Upper lobe of left lung (tissue), 4 donors: ENCODE measurements at regions not wholly inside any gene's neighbourhood (a gene's known extent, or its start where the extent isn't known, plus 50 kb on each side); places are given as distances from the start of the nearest gene placed in this dataset.

Source experiments
- POLR2AphosphoS5 ChIP-seq, 2 donors: sonication (generic); formaldehyde crosslinking; IDR thresholded peaks; one replicate each; pipeline ENCODE4 v1.5.1; 2017; ENCODE audit warnings: antibody characterized with exemption in 2 of 2
- TF ChIP-seq, protein P1 (sequence below), 6 experiments: fragments of 450-650 bp in 4 of 6; fragments of 200-600 bp in 2 of 6; sonication (generic) in 2 of 6; IDR thresholded peaks; one replicate each; pipeline ENCODE4 v1.5.1; 2016 to 2019; ENCODE audit warnings: antibody characterized with exemption in 6 of 6

DNA sequence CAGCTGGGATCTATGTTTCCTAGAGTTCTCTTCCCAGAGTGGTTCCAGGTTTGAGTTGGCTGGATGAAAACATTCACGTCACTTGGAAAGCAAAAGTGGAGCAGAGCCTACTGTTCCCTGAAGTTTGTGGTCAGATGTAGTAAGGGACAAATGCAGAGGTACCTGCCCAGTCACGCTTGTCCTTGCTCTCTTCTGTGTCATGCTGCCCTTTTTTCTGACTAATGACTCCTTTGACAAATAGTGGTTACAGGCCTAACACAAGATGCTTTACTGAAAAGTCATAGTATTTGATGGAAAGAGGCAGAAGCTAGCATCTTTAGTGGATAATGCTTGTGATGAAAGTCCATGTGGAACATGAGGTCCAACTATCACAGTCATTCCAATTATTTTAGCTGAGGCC lies 881.4 kb upstream of the B3GALT2 start:
- no peak for TF ChIP-seq POLR2AphosphoS5 (IDR thresholded peaks at IDR 0.05)
- TF ChIP-seq, protein P1, sequence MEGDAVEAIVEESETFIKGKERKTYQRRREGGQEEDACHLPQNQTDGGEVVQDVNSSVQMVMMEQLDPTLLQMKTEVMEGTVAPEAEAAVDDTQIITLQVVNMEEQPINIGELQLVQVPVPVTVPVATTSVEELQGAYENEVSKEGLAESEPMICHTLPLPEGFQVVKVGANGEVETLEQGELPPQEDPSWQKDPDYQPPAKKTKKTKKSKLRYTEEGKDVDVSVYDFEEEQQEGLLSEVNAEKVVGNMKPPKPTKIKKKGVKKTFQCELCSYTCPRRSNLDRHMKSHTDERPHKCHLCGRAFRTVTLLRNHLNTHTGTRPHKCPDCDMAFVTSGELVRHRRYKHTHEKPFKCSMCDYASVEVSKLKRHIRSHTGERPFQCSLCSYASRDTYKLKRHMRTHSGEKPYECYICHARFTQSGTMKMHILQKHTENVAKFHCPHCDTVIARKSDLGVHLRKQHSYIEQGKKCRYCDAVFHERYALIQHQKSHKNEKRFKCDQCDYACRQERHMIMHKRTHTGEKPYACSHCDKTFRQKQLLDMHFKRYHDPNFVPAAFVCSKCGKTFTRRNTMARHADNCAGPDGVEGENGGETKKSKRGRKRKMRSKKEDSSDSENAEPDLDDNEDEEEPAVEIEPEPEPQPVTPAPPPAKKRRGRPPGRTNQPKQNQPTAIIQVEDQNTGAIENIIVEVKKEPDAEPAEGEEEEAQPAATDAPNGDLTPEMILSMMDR (IDR thresholded peaks at IDR 0.05) = no peak
